ENCODE measurements at regions not wholly inside any gene's neighbourhood (a gene's known extent, or its start where the extent isn't known, plus 50 kb on each side); places are given as distances from the start of the nearest gene placed in this dataset.

- FAIRE-seq = no peak
- no peak overlapping the region for H3K9ac ChIP-seq (replicated peaks; ENCODE audit: extremely low read depth, insufficient read depth, low read length)
- no peaks in the 10 kb centered on the region for H3K79me2 ChIP-seq (ENCODE audit: control insufficient read depth, insufficient read depth, low read length)
- H3K4me1 ChIP-seq (ENCODE audit: control insufficient read depth, extremely low read depth, insufficient read depth, low read length) = no peaks in the 10 kb centered on the region
- no TSS peak for BruUV-seq (replicated peaks)
- POLR2A ChIA-PET = no interaction called here
- H3K9me1 ChIP-seq (replicated peaks; ENCODE audit: control insufficient read depth, extremely low read depth, insufficient read depth, low read length) = no peaks in the 10 kb centered on the region
- no peak overlapping the region for H3K27ac ChIP-seq (ENCODE audit: insufficient read depth, low read depth, low read length)
- H3K4me2 ChIP-seq (ENCODE audit: insufficient read depth, low read length) = no peak overlapping the region
- H3K4me3 ChIP-seq (replicated peaks in 1 of 3; ENCODE audit: insufficient read depth in 1 of 3, low read depth in 1 of 3, low read length in 3 of 3) = no peak overlapping the region
- no peaks in the 10 kb centered on the region for H4K20me1 ChIP-seq (replicated peaks; ENCODE audit: control insufficient read depth, extremely low read depth, insufficient read depth, low read length)
- no peaks in the 10 kb centered on the region for H3K27me3 ChIP-seq (ENCODE audit: control insufficient read depth in 2 of 2, insufficient read depth in 2 of 2, low read length in 2 of 2)
- no peaks in the 10 kb centered on the region for H3K9me3 ChIP-seq (replicated peaks; ENCODE audit: control insufficient read depth, insufficient read depth, low read length)
- H3K36me3 ChIP-seq (ENCODE audit: control insufficient read depth in 2 of 2, extremely low read depth in 1 of 2, insufficient read depth in 2 of 2, low read length in 2 of 2) = no peaks in the 10 kb centered on the region
- DNase-seq (ENCODE audit: low read depth, low spot score) = no peak
- no peak overlapping the region for H2AFZ ChIP-seq (ENCODE audit: low read depth, low read length)
- no peak for TF ChIP-seq POLR2A (IDR thresholded peaks at IDR 0.05; ENCODE audit: low read depth, low read length)
- intact Hi-C loops (cut with micrococcal nuclease) (no loop called here), dilution Hi-C loops (cut with MboI; ENCODE audit: extremely low pct_ligation_motif_present, low sequenced_read_pairs) (no loop called here)
- CTCF ChIA-PET = interaction anchor here (0.7 to 2.3 kb wide), 4 partner anchors 9 to 399 kb away, joined by 3 to 8 read pairs (median 3); no protein-coding TSS in a partner anchor
Observed at GRCh38 chr4:156569535-156569934, 402.1 kb downstream of the PDGFC start.

GRCh38 chr4:156568484-156568883, 403.1 kb downstream of the PDGFC start:
- DNase-seq (ENCODE audit: low read depth, low spot score) (no peak), FAIRE-seq (no peak)
- intact Hi-C loops (cut with micrococcal nuclease) (no loop called here), dilution Hi-C loops (cut with MboI; ENCODE audit: extremely low pct_ligation_motif_present, low sequenced_read_pairs) (no loop called here)
- Histone ChIP-seq H4K20me1 (replicated peaks; ENCODE audit: control insufficient read depth, extremely low read depth, insufficient read depth, low read length) (no peaks in the 10 kb centered on the region), H3K79me2 (ENCODE audit: control insufficient read depth, insufficient read depth, low read length) (no peaks in the 10 kb centered on the region), H3K4me1 (ENCODE audit: control insufficient read depth, extremely low read depth, insufficient read depth, low read length) (no peaks in the 10 kb centered on the region), H3K27ac (ENCODE audit: insufficient read depth, low read depth, low read length) (no peak overlapping the region), H3K4me3 (replicated peaks in 1 of 3; ENCODE audit: insufficient read depth in 1 of 3, low read depth in 1 of 3, low read length in 3 of 3) (no peak overlapping the region), H3K9me1 (replicated peaks; ENCODE audit: control insufficient read depth, extremely low read depth, insufficient read depth, low read length) (no peaks in the 10 kb centered on the region), H3K27me3 (ENCODE audit: control insufficient read depth in 2 of 2, insufficient read depth in 2 of 2, low read length in 2 of 2) (no peaks in the 10 kb centered on the region), H3K9ac (replicated peaks; ENCODE audit: extremely low read depth, insufficient read depth, low read length) (no peak overlapping the region), H2AFZ (ENCODE audit: low read depth, low read length) (no peak overlapping the region), H3K4me2 (ENCODE audit: insufficient read depth, low read length) (no peak overlapping the region), H3K36me3 (ENCODE audit: control insufficient read depth in 2 of 2, extremely low read depth in 1 of 2, insufficient read depth in 2 of 2, low read length in 2 of 2) (no peaks in the 10 kb centered on the region), H3K9me3 (replicated peaks; ENCODE audit: control insufficient read depth, insufficient read depth, low read length) (no peaks in the 10 kb centered on the region)
- BruUV-seq (replicated peaks) = no TSS peak
- no peak for TF ChIP-seq MYC (IDR thresholded peaks at IDR 0.05; ENCODE audit: low read depth, low read length)
- TF ChIP-seq MAX (IDR thresholded peaks at IDR 0.05; ENCODE audit: insufficient read depth, insufficient read length) = no peak
- no peak for TF ChIP-seq CTCF (IDR thresholded peaks at IDR 0.05; ENCODE audit: extremely low read depth in 1 of 2, insufficient read depth in 1 of 2, low read depth in 1 of 2, low read length in 2 of 2)
- no peak for TF ChIP-seq EZH2 (IDR thresholded peaks at IDR 0.05; ENCODE audit: borderline replicate concordance, low read depth, low read length, severe bottlenecking)
- TF ChIP-seq POLR2AphosphoS5 (IDR thresholded peaks at IDR 0.05; ENCODE audit: insufficient read depth, low read depth, low read length) = no peak
- no peak for TF ChIP-seq JUN (IDR thresholded peaks at IDR 0.05; ENCODE audit: borderline replicate concordance, insufficient read depth, insufficient read length, low read depth)
- TF ChIP-seq GATA2 (IDR thresholded peaks at IDR 0.05; ENCODE audit: insufficient read depth, insufficient read length, low read depth, low read length) = no peak
- TF ChIP-seq FOS (IDR thresholded peaks at IDR 0.05; ENCODE audit: borderline replicate concordance, insufficient read depth, low read length) = no peak
- TF ChIP-seq POLR2A (IDR thresholded peaks at IDR 0.05; ENCODE audit: low read depth, low read length) = no peak
- ChIA-PET CTCF (interaction anchor here (1.2 to 2.3 kb wide), 2 partner anchors 10 to 29 kb away, joined by 3 to 8 read pairs; no protein-coding TSS in a partner anchor), POLR2A (no interaction called here)

All from endothelial cell of umbilical vein (primary cell).